OCI-LY1 (cell line): ENCODE measurements at regions not wholly inside any gene's neighbourhood (a gene's known extent, or its start where the extent isn't known, plus 50 kb on each side); places are given as distances from the start of the nearest gene placed in this dataset.

Experiments
- CTCF ChIP-seq: fragments of 200-600 bp; sonication (generic), shearing (Covaris generic); IDR thresholded peaks from 2 replicates; pipeline ENCODE4 v1.5.1; 2017; ENCODE audit warnings: mild to moderate bottlenecking, antibody characterized with exemption, low read length, moderate library complexity, mixed read lengths
- EZH2 ChIP-seq: fragments of 200-600 bp; sonication (generic), shearing (Covaris generic); IDR thresholded peaks from 2 replicates; pipeline ENCODE4 v1.8.0; 2017; ENCODE audit warnings: borderline replicate concordance, mixed run types, mild to moderate bottlenecking, antibody characterized with exemption, low read length, moderate library complexity, mixed read lengths

DNA sequence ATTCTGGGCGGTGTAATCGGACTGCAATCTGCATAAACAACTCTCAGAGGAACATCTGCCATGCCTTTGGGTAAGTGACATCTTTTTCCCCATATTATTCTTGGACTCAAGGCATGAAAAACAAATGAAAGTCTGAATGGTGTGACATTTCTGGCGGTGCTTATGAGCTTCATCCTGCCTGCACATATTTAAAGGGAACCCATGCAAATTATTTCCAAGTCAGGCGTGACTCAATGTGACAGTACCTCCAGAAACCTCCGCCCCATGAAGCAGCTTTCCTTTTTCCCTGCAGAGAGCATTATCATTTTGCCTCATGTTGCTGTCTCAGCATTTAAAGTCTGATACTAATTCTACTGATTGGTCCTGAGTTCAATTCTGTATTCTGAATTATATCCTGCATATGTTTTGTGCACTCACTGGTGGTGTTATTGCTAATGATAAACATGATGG, 585.4 kb downstream of the SNAPC1 start:
- no peak for TF ChIP-seq EZH2
- TF ChIP-seq CTCF = no peak
